Pancreas (tissue), 10 donors: ENCODE measurements at regions not wholly inside any gene's neighbourhood (a gene's known extent, or its start where the extent isn't known, plus 50 kb on each side); places are given as distances from the start of the nearest gene placed in this dataset.

Source experiments
- ATAC-seq, 4 donors: fragments of 200-7000 bp; cut with Tn5 transposase; one replicate each; pipeline versions ENCODE4 v1.8.0 to v1.9.1; 2020; ENCODE audit warnings: mild to moderate bottlenecking in 4 of 4, moderate library complexity in 4 of 4
- DNase-seq, 6 donors: peaks; one replicate each; pipeline ENCODE4 v3.0.0-alpha.2; 2020
- FAIRE-seq: peaks from 2 replicates; lab custom pipeline; 2012; peaks lifted over from hg19 to GRCh38; lab: Jason Lieb, UNC
- H3K27ac ChIP-seq, 4 donors: fragments of 200-600 bp; sonication (generic); 1 replicate in 3 of 4; 2 replicates in 1 of 4; pipeline versions ENCODE4 v1.5.0 to v1.8.0; 2020
- H3K27me3 ChIP-seq, 4 donors: fragments of 200-600 bp; one replicate each; pipeline ENCODE4 v1.8.0; 2021
- H3K36me3 ChIP-seq, 3 donors: fragments of 200-600 bp; sonication (generic) in 1 of 3; one replicate each; pipeline versions ENCODE4 v1.5.0 to v1.8.0; 2020 to 2021
- H3K4me1 ChIP-seq, 3 donors: fragments of 200-600 bp; one replicate each; pipeline ENCODE4 v1.8.0; 2021
- H3K4me3 ChIP-seq, 4 donors: fragments of 200-600 bp; sonication (generic) in 2 of 4; one replicate each; pipeline versions ENCODE4 v1.5.0 to v1.8.0; 2020 to 2021
- H3K9me3 ChIP-seq, 4 donors: fragments of 200-600 bp; one replicate each; pipeline ENCODE4 v1.8.0; 2021
- CTCF ChIP-seq, 4 donors: fragments of 200-600 bp; sonication (generic) in 3 of 4; IDR thresholded peaks; one replicate each; pipeline versions ENCODE4 v1.5.0 to v1.8.0; 2021; ENCODE audit warnings: antibody characterized with exemption in 4 of 4
- WGBS, 2 donors: extraction: QIAGEN DNeasy Blood & Tissue Kit; methylation state at CpG; one replicate each; pipeline ENCODE4 v1.1.7; 2013; 5-methylcytosine and 5-hydroxymethylcytosine counted together
- intact Hi-C, 3 donors: fragments of 100-400 bp; cut with DNase I; formaldehyde crosslinking; loops; one replicate each; pipeline versions ENCODE4 v1.11.1 to v1.14.2; 2022
- donor health status: healthy with polysubstance abuse.
- donor health status: DM: no; HTN: no; CAD: no; lungs with moderate emphysema.
- donor health status: DM: no; HTN: no; CAD: no.
- donor health status: control.
- donor health status: control.
- donor health status: Bipolar disorder and iron deficiency.
- donor health status: DM: yes; HTN: yes; CAD: no.
- donor health status: DM: no; HTN: no; CAD: no.
- donor health status: DM: no; HTN: no; CAD: no.
- donor health status: DM: yes; HTN: yes; CAD: no.

- Histone ChIP-seq H3K27me3 (no peaks in the 10 kb centered on the region), H3K36me3 (no peaks in the 10 kb centered on the region), H3K9me3 (no peaks in the 10 kb centered on the region), H3K4me1 (no peaks in the 10 kb centered on the region), H3K27ac (no peak overlapping the region), H3K4me3 (no peak overlapping the region)
- FAIRE-seq = no peak
- TF ChIP-seq CTCF (IDR thresholded peaks at IDR 0.05) = no peak
- 50 to 52% methylated on average over 2 of the region's 2 CpGs for WGBS, 2 donors
- DNase-seq = no peak
- intact Hi-C loops = no loop called here
- ATAC-seq = no peak
Observed at GRCh38 chr3:29152379-29152778, 128.5 kb upstream of the RBMS3 start.

GRCh38 chr3:29153811-29154210 lies 127.1 kb upstream of the RBMS3 start:
- intact Hi-C loops = no loop called here
- no peak for TF ChIP-seq CTCF (IDR thresholded peaks at IDR 0.05)
- no peaks in the 10 kb centered on the region for H3K27me3 ChIP-seq
- H3K27ac ChIP-seq = no peak overlapping the region
- H3K9me3 ChIP-seq = no peaks in the 10 kb centered on the region
- no peak overlapping the region for H3K4me3 ChIP-seq
- WGBS, 2 donors = 64 to 65% methylated on average over 3 of the region's 3 CpGs
- DNase-seq (no peak), ATAC-seq (no peak), FAIRE-seq (no peak)
- H3K36me3 ChIP-seq = no peaks in the 10 kb centered on the region
- H3K4me1 ChIP-seq = no peaks in the 10 kb centered on the region

GRCh38 chr3:29156086-29156715 lies 124.7 kb upstream of the RBMS3 start:
- Histone ChIP-seq H3K27ac (no peak overlapping the region), H3K4me1 (no peaks in the 10 kb centered on the region), H3K4me3 (no peak overlapping the region), H3K36me3 (no peaks in the 10 kb centered on the region), H3K9me3 (no peaks in the 10 kb centered on the region), H3K27me3 (no peaks in the 10 kb centered on the region)
- DNase-seq = no peak
- WGBS, 2 donors = 41 to 47% methylated on average over 5 of the region's 5 CpGs
- ATAC-seq = no peak
- TF ChIP-seq CTCF (IDR thresholded peaks at IDR 0.05) = no peak
- intact Hi-C loops = no loop called here
- FAIRE-seq = no peak

GRCh38 chr3:29164825-29165224 lies 116.0 kb upstream of the RBMS3 start:
- no peak for TF ChIP-seq CTCF (IDR thresholded peaks at IDR 0.05)
- no peak for FAIRE-seq
- Histone ChIP-seq H3K4me3 (no peak overlapping the region), H3K4me1 (no peaks in the 10 kb centered on the region), H3K27ac (no peak overlapping the region), H3K9me3 (no peaks in the 10 kb centered on the region), H3K27me3 (no peaks in the 10 kb centered on the region), H3K36me3 (no peaks in the 10 kb centered on the region)
- no peak for ATAC-seq
- no peak for DNase-seq
- intact Hi-C loops = no loop called here
- WGBS, 2 donors = 65 to 83% methylated on average over 3 of the region's 3 CpGs

GRCh38 chr3:29167180-29167579 lies 113.7 kb upstream of the RBMS3 start:
- DNase-seq (no peak), ATAC-seq (no peak), FAIRE-seq (no peak)
- intact Hi-C loops = no loop called here
- WGBS, 2 donors = 73 to 94% methylated on average over 1 of the region's 1 CpG
- Histone ChIP-seq H3K4me1 (no peaks in the 10 kb centered on the region), H3K27me3 (no peaks in the 10 kb centered on the region), H3K4me3 (no peak overlapping the region), H3K36me3 (no peaks in the 10 kb centered on the region), H3K9me3 (no peaks in the 10 kb centered on the region), H3K27ac (no peak overlapping the region)
- no peak for TF ChIP-seq CTCF (IDR thresholded peaks at IDR 0.05)
